Globus pallidus (tissue), 1 donor: ENCODE measurements at regions not wholly inside any gene's neighbourhood (a gene's known extent, or its start where the extent isn't known, plus 50 kb on each side); places are given as distances from the start of the nearest gene placed in this dataset.
"Not testable (repeated sequence)": the region's sequence is repeated elsewhere in the genome, so short reads cannot be mapped to it uniquely, and the experiment has no call there.

Experiments used
- DNase-seq: peaks from one replicate; pipeline ENCODE4 v3.0.0-alpha.2; 2015; ENCODE audit warnings: low spot score

DNA sequence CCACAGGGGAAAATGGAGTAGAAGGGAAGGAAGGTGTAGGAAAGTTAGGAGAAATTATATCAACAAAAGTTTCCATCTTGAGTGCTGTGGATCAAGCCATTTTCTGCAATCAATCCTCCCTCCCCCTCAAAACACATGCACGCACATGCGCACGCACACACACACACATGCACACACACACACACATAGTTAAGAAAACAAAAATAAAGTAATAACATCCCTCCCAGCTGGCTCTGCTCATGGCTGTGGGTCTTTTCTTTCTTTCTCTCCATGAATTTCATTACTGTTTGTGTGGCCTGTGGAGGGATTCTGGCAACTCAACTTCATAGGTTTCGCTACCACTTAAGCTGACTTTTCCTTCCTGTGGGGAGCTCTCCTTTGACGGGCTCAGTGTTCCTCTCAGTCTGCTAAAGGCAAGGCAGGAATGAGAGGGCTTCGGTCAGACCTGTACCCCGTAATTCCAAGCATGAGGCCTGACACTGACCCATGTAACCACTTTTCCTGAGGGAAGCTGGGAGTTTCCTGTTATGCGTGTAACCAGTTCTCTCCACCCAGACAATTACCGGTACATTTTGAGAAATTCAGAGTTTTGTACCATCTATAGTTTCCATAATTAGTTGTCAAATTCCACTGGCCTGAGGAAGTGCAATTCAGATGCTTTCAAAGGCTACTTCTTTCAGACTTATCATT lies 79.8 kb downstream of the ZNF92 start:
- DNase-seq: no peak

DNA sequence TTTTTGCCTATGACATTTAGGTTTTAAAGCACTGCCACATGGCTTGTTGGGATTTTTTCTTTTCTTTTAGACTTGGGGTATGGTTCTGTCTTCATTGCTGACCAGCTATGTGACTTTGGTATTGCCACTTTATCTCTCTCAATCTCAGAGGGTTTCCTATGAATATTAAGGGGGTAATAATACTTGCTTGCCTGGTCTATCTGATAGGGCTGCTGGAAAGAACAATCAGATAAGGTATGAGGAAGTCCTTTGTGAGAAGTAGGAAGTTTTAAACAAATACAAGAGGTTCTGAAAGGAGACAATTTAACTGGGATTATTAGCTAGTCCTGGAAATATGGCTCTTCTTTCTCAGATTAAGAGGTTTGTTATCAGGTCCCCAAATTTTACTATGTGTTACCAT lies 80.8 kb downstream of the ZNF92 start:
- DNase-seq: no peak

- not testable (repeated sequence) for DNase-seq
Measured at GRCh38 chr7:65455050-65455449, 81.4 kb downstream of the ZNF92 start.

DNA sequence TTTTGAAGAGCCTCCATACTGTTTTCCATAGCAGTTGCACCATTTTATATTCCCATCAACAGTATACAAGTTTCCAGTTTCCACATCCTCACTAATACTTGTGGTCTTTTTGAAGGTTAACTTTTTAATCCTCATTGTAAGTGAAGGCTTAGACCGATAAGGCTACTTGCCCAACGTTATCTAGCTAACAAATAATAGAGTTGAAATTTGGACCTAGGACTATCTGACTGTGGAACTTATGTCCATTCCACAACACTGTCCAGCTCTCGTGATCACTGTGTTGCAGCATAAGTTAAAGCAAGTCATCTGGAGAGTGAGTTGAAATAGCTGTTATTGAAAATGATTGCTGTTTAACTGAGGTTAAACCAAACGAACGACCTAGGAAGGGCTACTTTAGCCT lies 84.0 kb downstream of the ZNF92 start:
- DNase-seq: no peak

DNA sequence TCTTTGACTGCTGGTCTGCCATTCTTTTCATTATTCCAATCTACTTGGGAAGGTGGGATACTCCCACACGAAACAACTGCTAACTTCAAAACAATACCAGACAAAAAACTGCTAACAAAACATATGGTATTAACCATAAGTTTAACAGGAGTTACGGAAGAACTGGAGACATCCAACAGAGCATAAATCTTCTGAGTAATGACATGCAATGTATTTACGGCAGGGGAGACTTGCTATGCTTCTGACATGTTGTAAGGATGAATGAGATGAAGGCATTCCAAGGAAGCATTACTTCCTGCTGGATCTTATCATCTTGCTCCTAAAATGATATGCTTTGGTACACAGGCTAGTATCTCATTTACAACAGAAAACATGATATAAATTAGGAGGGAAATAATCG lies 85.8 kb downstream of the ZNF92 start:
- DNase-seq: no peak

DNA sequence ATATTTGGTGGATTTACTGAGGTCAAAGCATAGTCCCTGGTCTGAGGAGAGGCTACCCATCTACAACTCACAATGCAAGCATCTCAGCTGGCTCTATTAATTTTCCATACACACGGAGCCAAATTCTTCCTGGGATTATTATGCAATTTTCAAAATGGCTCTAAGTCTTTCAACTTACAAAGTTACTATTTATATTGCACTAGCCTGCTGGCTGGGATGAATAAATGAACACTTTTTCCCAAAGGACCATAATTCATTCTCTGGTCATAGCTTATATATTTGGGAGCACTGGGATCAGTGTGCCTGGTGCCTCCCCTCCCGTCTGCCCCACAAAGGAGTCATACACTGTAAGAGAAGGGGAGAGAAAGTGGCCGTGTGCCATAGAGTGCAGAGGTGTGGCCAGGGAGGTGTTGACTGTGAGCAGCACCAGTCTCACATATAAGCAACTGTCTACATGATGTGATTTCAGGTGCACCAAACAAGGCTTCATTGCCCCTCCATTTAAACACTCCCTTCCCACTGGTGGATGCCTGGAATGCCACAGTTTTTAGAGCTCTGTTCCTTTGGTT lies 88.6 kb downstream of the ZNF92 start:
- no peak for DNase-seq

DNA sequence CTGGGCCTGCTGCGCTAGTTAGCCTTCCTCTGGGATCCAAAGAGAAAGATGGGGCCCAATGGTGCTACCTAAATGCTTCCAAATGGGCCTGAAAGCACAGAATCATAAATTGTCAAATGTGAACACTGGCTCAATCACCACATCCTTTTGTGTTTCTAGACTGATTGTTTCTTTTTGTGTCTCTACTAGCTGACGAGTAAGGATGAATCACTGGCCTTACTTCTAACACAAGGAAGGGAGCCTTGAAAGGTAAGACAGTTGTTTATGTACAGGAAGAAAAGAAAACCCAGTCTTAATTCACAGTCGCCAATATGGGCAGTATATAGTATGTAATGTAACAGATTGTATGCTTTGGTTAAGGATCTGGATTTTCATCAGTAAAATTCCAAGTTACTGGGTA lies 89.5 kb downstream of the ZNF92 start:
- no peak for DNase-seq

GRCh38 chr7:65469919-65470558 lies 96.4 kb downstream of the ZNF92 start:
- DNase-seq: not testable (repeated sequence)

GRCh38 chr7:65471587-65471986 lies 97.9 kb downstream of the ZNF92 start:
- no peak for DNase-seq

GRCh38 chr7:65475040-65475726 lies 101.5 kb downstream of the ZNF92 start:
- DNase-seq: no peak

DNA sequence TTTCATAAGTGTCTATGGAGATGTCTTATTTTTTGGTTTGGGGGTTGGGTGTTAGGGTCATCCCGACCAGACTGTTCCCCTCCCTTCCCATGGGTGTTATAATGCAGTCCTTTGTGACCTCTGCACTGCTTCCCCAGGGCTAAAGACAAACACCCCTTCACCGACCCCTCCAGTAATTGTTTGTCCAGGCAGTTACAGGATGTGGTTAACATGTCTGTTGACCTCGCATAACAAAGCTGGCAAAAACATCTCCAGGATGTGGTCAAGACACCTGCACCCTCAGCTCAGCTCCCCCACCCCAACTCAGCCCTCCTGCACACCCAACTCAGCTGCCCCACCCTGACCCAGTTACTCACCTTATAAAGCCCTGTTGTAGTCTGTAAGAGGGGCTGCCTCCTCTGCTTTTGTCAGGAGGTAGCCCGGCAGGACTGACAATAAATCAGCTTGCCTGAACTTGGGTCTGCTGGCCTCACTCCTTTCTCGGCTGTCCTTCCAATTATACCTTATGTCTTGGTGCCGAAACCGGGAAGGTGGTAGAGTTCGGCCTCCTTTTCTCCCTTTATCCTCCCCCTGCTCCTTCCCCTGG lies 102.2 kb downstream of the ZNF92 start:
- DNase-seq: no peak

GRCh38 chr7:65477326-65477725 lies 103.7 kb downstream of the ZNF92 start:
- no peak for DNase-seq

- no peak for DNase-seq
Measured at GRCh38 chr7:65489260-65489767, 115.7 kb downstream of the ZNF92 start.

GRCh38 chr7:65496697-65497096 lies 123.0 kb downstream of the ZNF92 start:
- not testable (repeated sequence) for DNase-seq

DNA sequence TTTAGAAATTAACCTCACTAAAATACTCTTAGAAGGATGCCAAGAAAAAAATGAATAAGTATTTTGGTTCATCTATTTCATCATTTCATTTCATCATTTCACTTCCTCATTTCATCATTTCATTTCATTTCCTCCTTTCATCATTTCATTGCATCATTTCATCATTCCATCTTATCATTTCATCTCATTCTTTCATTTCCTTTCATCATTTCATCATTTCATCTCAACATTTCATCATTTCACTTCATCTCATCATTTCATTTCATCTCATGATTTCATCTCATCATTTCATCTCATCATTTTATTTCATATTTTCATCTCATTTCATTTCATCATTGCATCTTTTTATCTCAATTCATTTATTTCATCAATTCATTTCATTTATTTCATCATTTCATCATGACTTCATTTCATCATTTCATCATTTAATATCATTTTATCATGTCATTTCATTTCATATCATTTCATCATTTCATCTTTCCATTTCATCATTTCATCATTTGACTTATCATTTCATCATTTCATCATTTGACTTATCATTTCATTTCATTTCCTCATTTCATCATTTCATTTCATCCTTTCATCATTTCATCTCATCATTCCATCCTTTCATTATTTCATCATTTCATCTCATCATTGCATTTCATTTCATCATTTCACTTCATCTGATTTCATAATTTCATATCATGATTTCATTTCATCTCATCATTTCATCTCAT lies 129.9 kb downstream of the ZNF92 start:
- no peak for DNase-seq

DNA sequence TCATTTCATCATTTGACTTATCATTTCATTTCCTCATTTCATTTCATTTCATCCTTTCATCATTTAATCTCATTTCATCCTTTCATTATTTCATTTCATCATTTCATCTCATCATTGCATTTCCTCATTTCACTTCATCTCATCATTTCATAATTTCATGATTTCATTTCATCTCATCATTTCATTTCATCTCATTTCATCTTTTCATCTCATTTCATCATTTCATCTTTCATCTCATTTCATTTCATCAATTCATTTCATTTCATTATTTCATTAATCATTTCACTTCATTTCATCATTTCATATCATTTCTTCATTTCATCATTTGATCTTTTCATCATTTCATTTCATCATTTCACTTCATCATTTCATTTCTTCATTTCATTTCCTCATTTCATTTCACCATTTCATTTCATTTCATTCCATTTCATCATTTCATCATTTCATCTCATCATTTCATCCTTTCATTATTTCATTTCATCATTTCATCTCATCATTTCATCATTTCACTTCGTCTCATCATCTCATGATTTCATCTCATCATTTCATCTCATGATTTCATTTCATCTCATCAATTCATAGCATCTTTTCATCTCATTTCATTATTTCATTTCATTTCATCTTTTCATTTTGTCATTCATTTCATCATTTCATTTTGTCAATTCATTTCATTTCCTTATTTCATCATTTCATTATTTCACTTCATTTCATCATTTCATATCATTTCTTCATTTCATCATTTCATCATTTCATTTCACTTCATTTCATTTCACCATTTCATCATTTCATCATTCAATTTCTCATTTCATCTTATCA lies 131.1 kb downstream of the ZNF92 start:
- DNase-seq: not testable (repeated sequence)

GRCh38 chr7:65505320-65505633 lies 131.6 kb downstream of the ZNF92 start:
- not testable (repeated sequence) for DNase-seq

GRCh38 chr7:65508581-65509367 lies 135.1 kb downstream of the ZNF92 start:
- not testable (repeated sequence) for DNase-seq

GRCh38 chr7:65509368-65510186 lies 135.9 kb downstream of the ZNF92 start:
- no peak for DNase-seq
